ENCODE measurements at regions not wholly inside any gene's neighbourhood (a gene's known extent, or its start where the extent isn't known, plus 50 kb on each side); places are given as distances from the start of the nearest gene placed in this dataset.
A peak's percentile ranks its signal among the peaks of the same experiment; 100 is the strongest.

DNA sequence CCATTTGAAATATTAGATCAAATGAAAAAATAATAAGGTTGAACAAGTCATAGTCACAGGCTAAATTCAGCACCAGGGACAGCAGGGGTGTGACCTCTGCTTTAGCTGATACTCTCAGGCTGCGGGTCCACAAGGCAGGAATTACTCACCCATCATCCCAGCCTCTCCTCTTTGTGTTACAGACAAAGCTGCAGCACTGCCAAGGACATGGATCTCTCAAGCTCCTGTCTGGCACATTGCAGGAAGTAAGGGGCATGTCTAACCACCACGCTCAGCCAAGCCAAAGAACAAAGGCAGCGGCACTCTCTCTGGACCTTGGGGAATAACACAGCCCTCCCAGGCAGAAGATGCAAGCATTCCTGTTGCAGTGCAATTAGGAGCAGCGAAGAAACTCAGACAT, 783.8 kb downstream of the VRK1 start:
- H3K9me3 Mint-ChIP-seq, result peaks cover under 1% of the 10 kb centered on the region
- no peaks in the 10 kb centered on the region for H3K36me3 Mint-ChIP-seq (ENCODE audit: low read depth)
- no peak overlapping the region for H3K4me3 Mint-ChIP-seq
- H3K27ac Mint-ChIP-seq, result no peak overlapping the region
- H3K4me1 Mint-ChIP-seq, result no peaks in the 10 kb centered on the region
- H3K27me3 Mint-ChIP-seq, result no peaks in the 10 kb centered on the region
- intact Hi-C loops (cut with micrococcal nuclease), result no loop called here
- no peak for DNase-seq

DNA sequence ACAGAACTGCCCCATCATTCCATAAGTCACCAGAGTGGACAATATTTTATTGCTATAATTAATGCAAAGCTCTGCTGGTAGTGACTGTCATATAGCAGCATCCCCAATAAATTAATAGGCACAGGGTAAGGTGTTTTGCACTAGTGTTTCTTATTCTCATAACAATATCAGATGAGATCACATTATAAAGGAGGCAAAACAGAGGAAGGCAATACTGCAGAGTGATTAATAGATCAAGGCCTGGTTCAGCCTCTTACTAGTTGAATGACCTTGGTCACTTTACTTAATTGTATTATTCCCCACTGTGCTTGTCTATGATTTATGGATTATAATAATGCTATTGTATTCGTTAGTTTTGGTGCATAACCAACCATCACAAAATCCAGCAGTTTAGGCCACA, 784.8 kb downstream of the VRK1 start:
- DNase-seq, result no peak
- intact Hi-C loops (cut with micrococcal nuclease), result no loop called here
- Mint-ChIP-seq H3K4me3 (no peak overlapping the region), H3K27ac (no peak overlapping the region), H3K4me1 (no peaks in the 10 kb centered on the region), H3K9me3 (peaks cover 5% of the 10 kb centered on the region), H3K36me3 (ENCODE audit: low read depth) (no peaks in the 10 kb centered on the region), H3K27me3 (no peaks in the 10 kb centered on the region)

DNA sequence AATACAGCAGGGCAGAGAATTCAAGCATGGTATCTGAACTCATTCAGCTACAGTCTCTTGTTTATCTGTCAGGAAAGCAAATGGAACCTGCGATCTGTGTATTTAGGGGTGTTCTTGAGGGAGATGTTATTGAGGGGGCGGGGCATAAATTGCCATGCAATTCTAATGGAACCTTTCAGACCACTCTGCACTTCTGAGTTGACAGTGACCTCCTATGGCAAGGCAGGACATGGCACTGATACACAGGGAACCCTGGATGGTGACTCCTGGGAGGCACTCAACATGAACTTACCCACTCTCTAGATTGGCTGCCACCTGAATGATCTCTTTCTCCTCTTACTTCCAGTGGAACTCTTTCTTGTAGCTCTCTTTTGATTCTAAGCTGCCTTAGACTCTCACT, 787.3 kb downstream of the VRK1 start:
- Mint-ChIP-seq H3K4me3 (no peak overlapping the region), H3K36me3 (ENCODE audit: low read depth) (no peaks in the 10 kb centered on the region), H3K27ac (no peak overlapping the region), H3K27me3 (no peaks in the 10 kb centered on the region), H3K4me1 (peaks cover 12% of the 10 kb centered on the region), H3K9me3 (peaks cover 5% of the 10 kb centered on the region)
- no peak for DNase-seq
- intact Hi-C loops (cut with micrococcal nuclease), result no loop called here

DNA sequence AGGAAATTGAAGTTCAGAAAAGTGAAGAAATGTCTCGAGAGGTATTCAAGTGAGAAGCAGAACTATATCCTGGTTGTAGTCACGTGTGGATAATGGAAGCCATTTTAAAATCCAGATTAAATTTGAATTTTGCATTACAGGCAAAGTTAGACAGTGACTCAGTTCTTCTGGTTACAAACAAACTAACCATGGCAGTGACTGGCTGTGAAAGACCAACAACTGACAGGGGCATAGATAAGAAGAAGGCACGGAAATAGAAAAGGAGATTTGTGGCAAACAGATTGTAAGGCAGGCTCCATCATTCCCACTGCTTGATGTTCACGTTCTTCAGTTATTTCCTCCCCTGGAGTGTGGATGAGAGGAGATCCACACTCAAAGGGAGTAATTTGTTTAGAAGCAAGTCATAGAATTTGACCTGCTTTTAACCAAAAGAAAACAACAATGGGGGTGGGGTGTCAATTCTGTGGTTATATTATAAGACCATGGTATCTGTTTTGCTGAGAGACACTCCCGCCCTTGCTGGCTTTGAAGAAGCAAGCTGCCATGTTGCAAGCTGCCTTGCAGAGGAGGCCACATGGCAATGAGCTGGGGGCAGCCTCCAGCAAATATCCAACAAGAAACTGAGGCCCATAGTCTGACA, 795.3 kb downstream of the VRK1 start:
- intact Hi-C loops (cut with micrococcal nuclease), result no loop called here
- peak; percentile 52 for DNase-seq
- Mint-ChIP-seq H3K4me3 (no peak overlapping the region), H3K4me1 (peaks cover 29% of the 10 kb centered on the region), H3K36me3 (ENCODE audit: low read depth) (no peaks in the 10 kb centered on the region), H3K9me3 (peaks cover 20% of the 10 kb centered on the region), H3K27ac (no peak overlapping the region), H3K27me3 (no peaks in the 10 kb centered on the region)

- H3K36me3 Mint-ChIP-seq (ENCODE audit: low read depth), result no peaks in the 10 kb centered on the region
- no peaks in the 10 kb centered on the region for H3K27me3 Mint-ChIP-seq
- no peak overlapping the region for H3K4me3 Mint-ChIP-seq
- intact Hi-C loops (cut with micrococcal nuclease), result no loop called here
- H3K4me1 Mint-ChIP-seq, result peaks cover 20% of the 10 kb centered on the region
- no peak overlapping the region for H3K27ac Mint-ChIP-seq
- DNase-seq, result no peak
- H3K9me3 Mint-ChIP-seq, result peaks cover 20% of the 10 kb centered on the region
Observed at GRCh38 chr14:97594306-97594705, 797.1 kb downstream of the VRK1 start.

DNA sequence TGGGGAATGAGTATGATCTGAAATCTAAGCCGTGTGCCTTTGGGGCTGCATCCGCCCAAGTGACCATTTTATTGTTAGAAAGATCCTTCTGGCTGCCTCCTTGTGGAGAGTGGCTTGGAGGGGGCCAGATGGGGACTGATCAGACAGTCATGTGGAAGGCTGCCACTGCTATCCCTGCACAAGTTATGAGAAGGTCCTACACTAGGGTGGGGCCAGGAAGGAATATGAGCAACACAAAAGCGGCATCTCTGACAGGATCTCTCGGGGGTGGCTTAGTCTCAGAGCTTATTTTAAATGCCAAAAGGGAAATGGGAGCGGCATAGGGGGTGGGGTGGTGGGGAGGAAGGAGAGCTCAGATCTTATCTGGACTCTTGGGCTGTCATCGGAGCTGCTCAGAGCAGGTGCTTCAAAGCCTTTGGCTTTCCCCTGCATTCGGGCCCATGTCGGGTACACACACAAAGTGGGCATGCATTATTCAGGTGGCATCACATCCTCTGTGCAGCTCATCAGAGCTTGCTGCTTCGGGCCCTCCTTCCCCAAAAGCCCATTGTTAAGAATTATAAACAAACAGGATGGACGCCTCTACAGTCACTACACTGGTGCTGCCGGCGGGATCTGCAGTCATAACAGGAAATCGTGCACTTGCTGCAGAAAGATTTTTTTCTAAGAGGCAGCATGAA, 805.4 kb downstream of the VRK1 start:
- H3K27me3 Mint-ChIP-seq, result no peaks in the 10 kb centered on the region
- intact Hi-C loops (cut with micrococcal nuclease), result loop anchor here (2.0 to 10.0 kb wide), 4 partner anchors 18 to 218 kb away; no protein-coding TSS in a partner anchor
- peaks cover 31% of the 10 kb centered on the region for H3K4me1 Mint-ChIP-seq

DNA sequence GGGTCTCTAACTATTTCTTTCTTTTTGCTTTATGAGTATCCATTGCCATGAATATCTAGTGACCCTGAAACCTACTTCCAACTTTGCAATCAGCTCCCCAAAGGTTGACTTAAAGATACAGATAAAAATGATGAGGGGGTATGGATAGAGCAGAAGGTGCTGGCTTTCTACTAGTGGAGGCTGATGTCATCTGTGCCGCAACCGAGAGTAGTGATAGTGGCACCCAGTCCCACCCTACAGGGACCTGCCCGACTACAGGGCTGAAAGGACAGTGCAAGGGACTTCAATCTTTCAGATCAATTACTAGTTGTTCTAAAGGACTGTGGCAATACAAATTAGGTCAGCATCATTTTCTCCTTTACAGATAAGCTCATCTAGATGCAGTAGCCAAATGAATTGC, 806.0 kb downstream of the VRK1 start:
- H3K36me3 Mint-ChIP-seq (ENCODE audit: low read depth), result peaks cover 10% of the 10 kb centered on the region
- H3K27ac Mint-ChIP-seq, result no peak overlapping the region
- intact Hi-C loops (cut with micrococcal nuclease), result loop anchor here (2.0 to 10.0 kb wide), 4 partner anchors 18 to 218 kb away; no protein-coding TSS in a partner anchor
- no peaks in the 10 kb centered on the region for H3K27me3 Mint-ChIP-seq
- peak; percentile 74 for DNase-seq
- no peak overlapping the region for H3K4me3 Mint-ChIP-seq
- H3K4me1 Mint-ChIP-seq, result peaks cover 31% of the 10 kb centered on the region
- H3K9me3 Mint-ChIP-seq, result peaks cover 13% of the 10 kb centered on the region

More for the DNA sequence above, 805.4 kb downstream of the VRK1 start:
- Mint-ChIP-seq H3K9me3 (peaks cover 13% of the 10 kb centered on the region), H3K27ac (no peak overlapping the region), H3K4me3 (no peak overlapping the region), H3K36me3 (ENCODE audit: low read depth) (peaks cover 10% of the 10 kb centered on the region)
- DNase-seq, result peak; percentile 90

GRCh38 chr14:97604731-97605130, 807.5 kb downstream of the VRK1 start:
- intact Hi-C loops (cut with micrococcal nuclease), result loop anchor here (5.0 to 10.0 kb wide), 3 partner anchors 147 to 220 kb away; no protein-coding TSS in a partner anchor
- Mint-ChIP-seq H3K27me3 (no peaks in the 10 kb centered on the region), H3K36me3 (ENCODE audit: low read depth) (peaks cover 10% of the 10 kb centered on the region), H3K27ac (no peak overlapping the region), H3K9me3 (peaks cover 13% of the 10 kb centered on the region), H3K4me1 (peaks cover 31% of the 10 kb centered on the region), H3K4me3 (no peak overlapping the region)
- DNase-seq, result no peak

DNA sequence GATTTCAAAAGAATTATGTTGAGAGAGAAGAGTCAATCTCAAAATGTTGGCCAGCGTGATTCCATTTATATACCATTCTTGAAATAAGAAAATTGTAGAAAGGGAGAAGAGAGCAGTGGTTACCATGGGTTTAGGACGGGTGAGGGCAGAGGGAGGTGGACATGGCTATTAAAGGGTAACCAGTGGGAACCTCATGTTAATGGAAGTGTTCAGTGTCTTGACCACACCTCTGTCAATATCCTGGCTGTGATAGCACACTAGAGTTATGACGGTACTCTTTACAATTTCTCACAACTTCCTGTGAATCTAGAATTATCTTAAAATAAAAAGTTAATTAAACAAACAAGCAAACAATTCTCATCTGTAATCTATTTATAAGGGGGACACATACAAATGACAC, 821.2 kb downstream of the VRK1 start:
- peaks cover 14% of the 10 kb centered on the region for H3K36me3 Mint-ChIP-seq (ENCODE audit: low read depth)
- H3K4me1 Mint-ChIP-seq, result peaks cover 32% of the 10 kb centered on the region
- intact Hi-C loops (cut with micrococcal nuclease), result no loop called here
- H3K9me3 Mint-ChIP-seq, result peaks cover 20% of the 10 kb centered on the region
- no peak overlapping the region for H3K27ac Mint-ChIP-seq
- no peaks in the 10 kb centered on the region for H3K27me3 Mint-ChIP-seq
- no peak overlapping the region for H3K4me3 Mint-ChIP-seq
- DNase-seq, result peak; percentile 54

- DNase-seq, result no peak
- intact Hi-C loops (cut with micrococcal nuclease), result no loop called here
- peaks cover 18% of the 10 kb centered on the region for H3K9me3 Mint-ChIP-seq
- peak overlapping the region; percentile 28 for H3K4me3 Mint-ChIP-seq
- H3K27me3 Mint-ChIP-seq, result no peaks in the 10 kb centered on the region
- peaks cover 10% of the 10 kb centered on the region for H3K36me3 Mint-ChIP-seq (ENCODE audit: low read depth)
- H3K27ac Mint-ChIP-seq, result peak overlapping the region; percentile 23
- H3K4me1 Mint-ChIP-seq, result peaks cover 32% of the 10 kb centered on the region
Observed at GRCh38 chr14:97618917-97619690, 821.9 kb downstream of the VRK1 start.

GRCh38 chr14:97620066-97620465, 822.9 kb downstream of the VRK1 start:
- peaks cover 5% of the 10 kb centered on the region for H3K36me3 Mint-ChIP-seq (ENCODE audit: low read depth)
- DNase-seq, result no peak
- no peaks in the 10 kb centered on the region for H3K27me3 Mint-ChIP-seq
- peaks cover 33% of the 10 kb centered on the region for H3K4me1 Mint-ChIP-seq
- H3K9me3 Mint-ChIP-seq, result peaks cover 15% of the 10 kb centered on the region
- intact Hi-C loops (cut with micrococcal nuclease), result loop anchor here (2.0 to 5.0 kb wide), 4 partner anchors 17 to 213 kb away; no protein-coding TSS in a partner anchor
- peak overlapping the region; percentile 63 for H3K27ac Mint-ChIP-seq
- H3K4me3 Mint-ChIP-seq, result peak overlapping the region; percentile 71

DNA sequence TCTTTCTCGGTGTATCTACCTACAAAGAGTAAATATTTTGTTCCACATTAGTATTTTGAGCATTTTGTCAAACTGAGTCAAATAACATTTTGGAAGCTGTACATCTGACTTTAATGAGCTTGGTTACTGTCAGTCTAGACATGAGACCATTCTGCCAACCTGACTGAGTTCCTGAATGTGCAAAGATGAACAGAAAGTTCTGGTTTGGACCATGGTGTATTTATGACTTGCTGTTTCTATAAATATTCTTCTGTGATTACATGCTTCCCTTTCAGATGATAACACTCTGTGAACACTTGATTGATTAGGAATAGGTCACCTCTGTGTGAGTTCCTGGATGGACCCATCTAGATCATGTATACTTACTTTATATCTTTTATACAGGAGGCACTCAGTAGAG, 827.8 kb downstream of the VRK1 start:
- peaks cover 19% of the 10 kb centered on the region for H3K4me1 Mint-ChIP-seq
- no peaks in the 10 kb centered on the region for H3K36me3 Mint-ChIP-seq (ENCODE audit: low read depth)
- H3K27ac Mint-ChIP-seq, result no peak overlapping the region
- DNase-seq, result peak; percentile 33
- peaks cover 15% of the 10 kb centered on the region for H3K9me3 Mint-ChIP-seq
- no peak overlapping the region for H3K4me3 Mint-ChIP-seq
- intact Hi-C loops (cut with micrococcal nuclease), result loop anchor here (5.0 kb wide), 3 partner anchors 87 to 218 kb away; no protein-coding TSS in a partner anchor
- H3K27me3 Mint-ChIP-seq, result no peaks in the 10 kb centered on the region

- H3K27ac Mint-ChIP-seq, result no peak overlapping the region
- peak; percentile 45 for DNase-seq
- no peak overlapping the region for H3K4me3 Mint-ChIP-seq
- no peaks in the 10 kb centered on the region for H3K36me3 Mint-ChIP-seq (ENCODE audit: low read depth)
- H3K9me3 Mint-ChIP-seq, result peaks cover 15% of the 10 kb centered on the region
- intact Hi-C loops (cut with micrococcal nuclease), result no loop called here
- H3K4me1 Mint-ChIP-seq, result peaks cover 14% of the 10 kb centered on the region
- H3K27me3 Mint-ChIP-seq, result no peaks in the 10 kb centered on the region
Observed at GRCh38 chr14:97625477-97625876, 828.3 kb downstream of the VRK1 start.

- H3K27me3 Mint-ChIP-seq, result peaks cover 3% of the 10 kb centered on the region
- no peak overlapping the region for H3K4me3 Mint-ChIP-seq
- peaks cover 10% of the 10 kb centered on the region for H3K4me1 Mint-ChIP-seq
- peak; percentile 42 for DNase-seq
- H3K27ac Mint-ChIP-seq, result no peak overlapping the region
- intact Hi-C loops (cut with micrococcal nuclease), result no loop called here
- peaks cover 18% of the 10 kb centered on the region for H3K9me3 Mint-ChIP-seq
- no peaks in the 10 kb centered on the region for H3K36me3 Mint-ChIP-seq (ENCODE audit: low read depth)
Observed at GRCh38 chr14:97626088-97626487, 828.9 kb downstream of the VRK1 start.

Data from activated CD4-positive, alpha-beta T cell treated with anti-CD3 and anti-CD28 coated beads, Interleukin-2, amount 10 ng/mL, durations not matched to agents 24 days and 14 days (primary cell).